ENCODE measurements at regions not wholly inside any gene's neighbourhood (a gene's known extent, or its start where the extent isn't known, plus 50 kb on each side); places are given as distances from the start of the nearest gene placed in this dataset.

GRCh38 chr12:46678426-46678825 lies 147.4 kb downstream of the SLC38A4 start:
- DNase-seq (ENCODE audit: low spot score): no peak
- Mint-ChIP-seq H3K27me3 (ENCODE audit: low read depth) (peaks cover 9% of the 10 kb centered on the region), H3K36me3 (ENCODE audit: low read depth) (peaks cover 2% of the 10 kb centered on the region), H3K9me3 (no peaks in the 10 kb centered on the region), H3K4me1 (ENCODE audit: low read depth) (peaks cover 10% of the 10 kb centered on the region), H3K27ac (no peak overlapping the region), H3K4me3 (no peak overlapping the region)

- Mint-ChIP-seq H3K27me3 (ENCODE audit: low read depth) (peaks cover 9% of the 10 kb centered on the region), H3K36me3 (ENCODE audit: low read depth) (no peaks in the 10 kb centered on the region), H3K27ac (no peak overlapping the region), H3K4me3 (no peak overlapping the region), H3K4me1 (ENCODE audit: low read depth) (peaks cover 10% of the 10 kb centered on the region), H3K9me3 (no peaks in the 10 kb centered on the region)
- DNase-seq (ENCODE audit: low spot score): no peak
Observed at GRCh38 chr12:46677749-46678148, 148.0 kb downstream of the SLC38A4 start.

GRCh38 chr12:46676797-46677520 lies 148.8 kb downstream of the SLC38A4 start:
- H3K9me3 Mint-ChIP-seq: no peaks in the 10 kb centered on the region
- H3K27ac Mint-ChIP-seq: no peak overlapping the region
- H3K36me3 Mint-ChIP-seq (ENCODE audit: low read depth): no peaks in the 10 kb centered on the region
- H3K4me1 Mint-ChIP-seq (ENCODE audit: low read depth): peaks cover 10% of the 10 kb centered on the region
- H3K27me3 Mint-ChIP-seq (ENCODE audit: low read depth): peaks cover 9% of the 10 kb centered on the region
- H3K4me3 Mint-ChIP-seq: no peak overlapping the region
- no peak for DNase-seq (ENCODE audit: low spot score)

- H3K27me3 Mint-ChIP-seq (ENCODE audit: low read depth): peaks cover 9% of the 10 kb centered on the region
- H3K9me3 Mint-ChIP-seq: no peaks in the 10 kb centered on the region
- no peak overlapping the region for H3K27ac Mint-ChIP-seq
- no peaks in the 10 kb centered on the region for H3K36me3 Mint-ChIP-seq (ENCODE audit: low read depth)
- peaks cover 10% of the 10 kb centered on the region for H3K4me1 Mint-ChIP-seq (ENCODE audit: low read depth)
- no peak for DNase-seq (ENCODE audit: low spot score)
- H3K4me3 Mint-ChIP-seq: no peak overlapping the region
Observed at GRCh38 chr12:46676396-46676795, 149.4 kb downstream of the SLC38A4 start.

GRCh38 chr12:46675736-46676135 lies 150.1 kb downstream of the SLC38A4 start:
- no peaks in the 10 kb centered on the region for H3K9me3 Mint-ChIP-seq
- H3K27ac Mint-ChIP-seq: no peak overlapping the region
- H3K4me3 Mint-ChIP-seq: no peak overlapping the region
- H3K27me3 Mint-ChIP-seq (ENCODE audit: low read depth): peaks cover 8% of the 10 kb centered on the region
- H3K4me1 Mint-ChIP-seq (ENCODE audit: low read depth): peaks cover 10% of the 10 kb centered on the region
- no peaks in the 10 kb centered on the region for H3K36me3 Mint-ChIP-seq (ENCODE audit: low read depth)
- no peak for DNase-seq (ENCODE audit: low spot score)

GRCh38 chr12:46674800-46675199 lies 151.0 kb downstream of the SLC38A4 start:
- Mint-ChIP-seq H3K4me3 (no peak overlapping the region), H3K27ac (no peak overlapping the region), H3K9me3 (no peaks in the 10 kb centered on the region), H3K27me3 (ENCODE audit: low read depth) (peaks cover 3% of the 10 kb centered on the region), H3K4me1 (ENCODE audit: low read depth) (peaks cover 10% of the 10 kb centered on the region), H3K36me3 (ENCODE audit: low read depth) (peaks cover 5% of the 10 kb centered on the region)
- DNase-seq (ENCODE audit: low spot score): no peak

- Mint-ChIP-seq H3K36me3 (ENCODE audit: low read depth) (peaks cover 5% of the 10 kb centered on the region), H3K27ac (no peak overlapping the region), H3K4me1 (ENCODE audit: low read depth) (peaks cover 10% of the 10 kb centered on the region), H3K9me3 (no peaks in the 10 kb centered on the region), H3K27me3 (ENCODE audit: low read depth) (peaks cover 3% of the 10 kb centered on the region), H3K4me3 (no peak overlapping the region)
- no peak for DNase-seq (ENCODE audit: low spot score)
Observed at GRCh38 chr12:46674129-46674528, 151.7 kb downstream of the SLC38A4 start.

GRCh38 chr12:46671102-46671501 lies 154.7 kb downstream of the SLC38A4 start:
- H3K36me3 Mint-ChIP-seq (ENCODE audit: low read depth): peaks cover 14% of the 10 kb centered on the region
- H3K9me3 Mint-ChIP-seq: no peaks in the 10 kb centered on the region
- peaks cover 2% of the 10 kb centered on the region for H3K27me3 Mint-ChIP-seq (ENCODE audit: low read depth)
- H3K4me3 Mint-ChIP-seq: no peak overlapping the region
- DNase-seq (ENCODE audit: low spot score): no peak
- peaks cover 2% of the 10 kb centered on the region for H3K4me1 Mint-ChIP-seq (ENCODE audit: low read depth)
- no peak overlapping the region for H3K27ac Mint-ChIP-seq

GRCh38 chr12:46670636-46671035 lies 155.2 kb downstream of the SLC38A4 start:
- no peak for DNase-seq (ENCODE audit: low spot score)
- peaks cover 2% of the 10 kb centered on the region for H3K27me3 Mint-ChIP-seq (ENCODE audit: low read depth)

GRCh38 chr12:46669720-46670119 lies 156.1 kb downstream of the SLC38A4 start:
- peaks cover 2% of the 10 kb centered on the region for H3K27me3 Mint-ChIP-seq (ENCODE audit: low read depth)
- no peaks in the 10 kb centered on the region for H3K9me3 Mint-ChIP-seq
- no peak overlapping the region for H3K4me3 Mint-ChIP-seq
- DNase-seq (ENCODE audit: low spot score): no peak
- H3K4me1 Mint-ChIP-seq (ENCODE audit: low read depth): peaks cover 9% of the 10 kb centered on the region
- H3K36me3 Mint-ChIP-seq (ENCODE audit: low read depth): peaks cover 14% of the 10 kb centered on the region
- H3K27ac Mint-ChIP-seq: no peak overlapping the region

More at GRCh38 chr12:46670636-46671035, 155.2 kb downstream of the SLC38A4 start:
- H3K36me3 Mint-ChIP-seq (ENCODE audit: low read depth): peaks cover 14% of the 10 kb centered on the region
- H3K4me3 Mint-ChIP-seq: no peak overlapping the region
- no peaks in the 10 kb centered on the region for H3K9me3 Mint-ChIP-seq
- no peak overlapping the region for H3K27ac Mint-ChIP-seq
- H3K4me1 Mint-ChIP-seq (ENCODE audit: low read depth): peaks cover 2% of the 10 kb centered on the region

- Mint-ChIP-seq H3K9me3 (no peaks in the 10 kb centered on the region), H3K4me1 (ENCODE audit: low read depth) (peaks cover 13% of the 10 kb centered on the region), H3K36me3 (ENCODE audit: low read depth) (peaks cover 14% of the 10 kb centered on the region), H3K27ac (no peak overlapping the region), H3K27me3 (ENCODE audit: low read depth) (no peaks in the 10 kb centered on the region), H3K4me3 (no peak overlapping the region)
- DNase-seq (ENCODE audit: low spot score): no peak
Observed at GRCh38 chr12:46667551-46667950, 158.2 kb downstream of the SLC38A4 start.

GRCh38 chr12:46664761-46665287 lies 161.0 kb downstream of the SLC38A4 start:
- Mint-ChIP-seq H3K27me3 (ENCODE audit: low read depth) (no peaks in the 10 kb centered on the region), H3K27ac (no peak overlapping the region), H3K4me3 (peak overlapping the region; percentile 8), H3K36me3 (ENCODE audit: low read depth) (peaks cover 9% of the 10 kb centered on the region), H3K4me1 (ENCODE audit: low read depth) (peaks cover 37% of the 10 kb centered on the region), H3K9me3 (no peaks in the 10 kb centered on the region)
- peak; percentile 15 for DNase-seq (ENCODE audit: low spot score)

GRCh38 chr12:46663318-46663717 lies 162.5 kb downstream of the SLC38A4 start:
- H3K27me3 Mint-ChIP-seq (ENCODE audit: low read depth): no peaks in the 10 kb centered on the region
- peaks cover 2% of the 10 kb centered on the region for H3K36me3 Mint-ChIP-seq (ENCODE audit: low read depth)
- H3K9me3 Mint-ChIP-seq: no peaks in the 10 kb centered on the region
- no peak for DNase-seq (ENCODE audit: low spot score)
- no peak overlapping the region for H3K4me3 Mint-ChIP-seq
- H3K4me1 Mint-ChIP-seq (ENCODE audit: low read depth): peaks cover 47% of the 10 kb centered on the region
- H3K27ac Mint-ChIP-seq: no peak overlapping the region

GRCh38 chr12:46661110-46661845 lies 164.5 kb downstream of the SLC38A4 start:
- H3K4me1 Mint-ChIP-seq (ENCODE audit: low read depth): peaks cover 47% of the 10 kb centered on the region
- no peaks in the 10 kb centered on the region for H3K9me3 Mint-ChIP-seq
- H3K36me3 Mint-ChIP-seq (ENCODE audit: low read depth): no peaks in the 10 kb centered on the region
- no peaks in the 10 kb centered on the region for H3K27me3 Mint-ChIP-seq (ENCODE audit: low read depth)
- peak overlapping the region; percentile 19 for H3K4me3 Mint-ChIP-seq
- H3K27ac Mint-ChIP-seq: peak overlapping the region; percentile 60
- DNase-seq (ENCODE audit: low spot score): no peak

All from T-helper 2 cell treated with Interferon-gamma antibody and Interleukin-4, amounts not matched to agents 5 μg/mL and 100 μg/mL, for 36 hours (primary cell).